ENCODE measurements at regions not wholly inside any gene's neighbourhood (a gene's known extent, or its start where the extent isn't known, plus 50 kb on each side); places are given as distances from the start of the nearest gene placed in this dataset.

DNA sequence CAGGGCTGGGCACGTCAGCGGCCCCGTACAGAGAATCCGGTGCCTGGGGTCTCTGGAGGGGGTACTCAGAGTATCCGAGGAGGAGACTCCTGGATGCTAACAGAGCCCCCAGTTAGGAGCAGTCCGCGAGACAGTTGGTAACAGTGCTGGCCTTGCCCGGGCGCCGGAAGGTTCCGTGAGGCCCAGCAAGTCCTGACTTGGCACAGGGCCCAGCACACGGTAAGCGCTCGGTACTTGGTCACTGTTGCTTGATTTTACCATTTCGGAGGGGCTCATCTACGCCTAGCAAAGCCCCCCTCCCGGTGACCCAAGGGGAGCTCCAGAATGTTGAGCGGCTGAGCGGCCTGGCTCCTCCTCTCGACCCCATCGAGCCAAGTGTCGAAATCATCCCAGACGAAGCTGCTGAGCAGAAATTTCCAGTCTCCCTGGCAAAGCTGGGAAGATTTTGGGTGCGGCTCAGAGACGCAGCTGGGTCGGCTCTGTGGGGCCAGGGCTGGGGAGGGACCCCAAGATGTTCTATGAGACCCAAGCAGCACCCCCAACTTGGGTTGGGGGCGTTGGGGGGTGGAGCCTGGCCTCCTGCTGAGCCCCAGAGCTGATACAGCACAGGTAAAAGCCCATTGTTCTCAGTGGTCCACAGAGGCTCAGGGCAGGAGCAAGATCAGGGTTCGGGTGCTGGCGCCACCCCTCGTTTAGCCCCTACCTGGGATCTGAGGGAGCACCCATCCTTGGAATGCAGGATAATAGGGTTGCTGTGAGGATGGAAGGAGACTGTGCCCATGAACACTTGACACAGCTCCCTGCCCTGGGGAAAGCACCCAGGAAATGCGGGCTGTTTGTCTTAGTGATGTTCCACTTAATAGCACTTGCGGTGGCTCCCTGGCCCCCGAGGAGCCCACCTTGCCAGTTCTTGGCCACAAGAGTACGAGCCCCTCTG lies 137.2 kb downstream of the C9orf50 start:
- no peak for TF ChIP-seq EZH2 (IDR thresholded peaks at IDR 0.05; ENCODE audit: low read length, unreplicated experiment)
- TF ChIP-seq, protein P1, sequence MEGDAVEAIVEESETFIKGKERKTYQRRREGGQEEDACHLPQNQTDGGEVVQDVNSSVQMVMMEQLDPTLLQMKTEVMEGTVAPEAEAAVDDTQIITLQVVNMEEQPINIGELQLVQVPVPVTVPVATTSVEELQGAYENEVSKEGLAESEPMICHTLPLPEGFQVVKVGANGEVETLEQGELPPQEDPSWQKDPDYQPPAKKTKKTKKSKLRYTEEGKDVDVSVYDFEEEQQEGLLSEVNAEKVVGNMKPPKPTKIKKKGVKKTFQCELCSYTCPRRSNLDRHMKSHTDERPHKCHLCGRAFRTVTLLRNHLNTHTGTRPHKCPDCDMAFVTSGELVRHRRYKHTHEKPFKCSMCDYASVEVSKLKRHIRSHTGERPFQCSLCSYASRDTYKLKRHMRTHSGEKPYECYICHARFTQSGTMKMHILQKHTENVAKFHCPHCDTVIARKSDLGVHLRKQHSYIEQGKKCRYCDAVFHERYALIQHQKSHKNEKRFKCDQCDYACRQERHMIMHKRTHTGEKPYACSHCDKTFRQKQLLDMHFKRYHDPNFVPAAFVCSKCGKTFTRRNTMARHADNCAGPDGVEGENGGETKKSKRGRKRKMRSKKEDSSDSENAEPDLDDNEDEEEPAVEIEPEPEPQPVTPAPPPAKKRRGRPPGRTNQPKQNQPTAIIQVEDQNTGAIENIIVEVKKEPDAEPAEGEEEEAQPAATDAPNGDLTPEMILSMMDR (conservative IDR thresholded peaks at IDR 0.05; ENCODE audit: low read depth, low read length), result no peak

All from PC-3 (cell line).